CD4-positive, alpha-beta T cell treated with Interleukin-12 subunit alpha and Interleukin-12 subunit beta, for 1 hour (primary cell): ENCODE measurements at regions not wholly inside any gene's neighbourhood (a gene's known extent, or its start where the extent isn't known, plus 50 kb on each side); places are given as distances from the start of the nearest gene placed in this dataset.

Experiments used
- DNase-seq: peaks from one replicate; pipeline ENCODE4 v3.0.0-alpha.2; 2020

DNA sequence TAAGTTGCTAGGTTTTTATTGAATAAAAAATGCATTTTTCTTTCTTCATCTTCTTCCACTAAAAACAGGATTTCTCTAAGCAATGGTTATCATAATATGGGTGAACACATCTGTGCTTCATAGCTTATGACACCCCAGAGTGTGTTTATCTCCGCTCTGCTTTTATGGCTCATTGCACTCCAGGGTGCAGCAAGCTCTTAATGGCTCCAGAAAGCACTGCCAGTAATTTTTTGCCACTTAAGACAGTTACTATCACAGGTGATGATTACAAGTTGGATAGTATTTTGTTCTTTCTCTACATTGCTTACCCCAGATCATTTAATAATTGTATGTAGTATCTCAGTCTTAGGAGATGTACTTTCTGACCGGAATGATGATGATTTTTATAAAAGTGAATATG lies 239.3 kb upstream of the CDH20 start:
- DNase-seq: no peak

DNA sequence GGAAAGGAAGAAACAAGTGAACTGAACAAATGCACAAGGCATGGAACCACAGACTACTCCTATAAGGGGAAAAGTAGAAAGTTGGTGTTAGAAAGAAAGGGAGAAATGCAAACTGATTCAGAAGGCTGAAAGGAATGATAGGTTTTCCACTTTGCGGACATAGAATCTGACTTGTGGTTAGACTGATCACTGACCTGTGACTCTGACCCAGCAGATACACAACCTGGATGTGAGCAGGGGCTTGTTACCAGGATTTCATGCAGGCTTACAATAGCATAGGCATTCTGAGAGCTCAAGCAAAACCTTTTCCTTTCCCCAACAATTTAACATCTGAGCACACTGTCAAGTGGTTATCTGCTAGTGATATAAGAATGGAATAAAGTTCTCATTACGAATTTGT lies 237.0 kb upstream of the CDH20 start:
- no peak for DNase-seq

DNA sequence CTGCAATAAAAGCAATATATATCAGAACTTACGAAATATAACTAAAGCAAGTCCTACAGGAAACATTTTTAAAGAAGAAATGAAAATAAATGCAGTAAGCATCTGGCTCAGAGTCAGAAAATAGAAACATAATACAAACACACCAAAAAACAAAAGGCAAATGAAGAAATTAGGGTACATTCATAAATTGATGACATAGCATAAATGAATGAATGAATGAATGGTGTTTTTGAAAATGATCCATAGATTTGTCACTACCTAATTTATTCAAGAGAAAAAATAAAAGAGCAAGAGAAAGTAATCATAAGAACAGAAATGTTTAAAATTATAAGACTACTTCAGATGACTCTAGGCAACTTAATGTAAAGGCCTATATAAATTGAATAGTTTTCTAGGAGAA lies 226.1 kb upstream of the CDH20 start:
- no peak for DNase-seq

DNA sequence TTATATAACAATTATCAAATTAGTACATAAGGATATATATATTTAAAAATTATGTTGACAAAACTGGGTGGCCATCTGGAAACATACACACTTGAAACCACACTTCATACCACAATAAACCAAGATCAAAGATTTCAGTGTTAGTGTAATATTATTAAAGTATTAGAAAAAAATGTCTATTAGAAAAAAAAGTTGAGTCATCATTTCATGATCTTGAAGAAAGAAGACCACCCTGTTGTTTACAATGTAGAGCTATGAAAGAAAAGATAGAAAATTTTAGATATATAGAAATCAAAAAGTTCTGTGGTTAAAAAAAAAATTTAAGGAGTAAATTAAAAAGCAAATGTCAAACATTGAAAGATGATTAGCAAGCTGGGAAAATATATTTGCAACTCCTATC lies 224.5 kb upstream of the CDH20 start:
- DNase-seq: no peak

DNA sequence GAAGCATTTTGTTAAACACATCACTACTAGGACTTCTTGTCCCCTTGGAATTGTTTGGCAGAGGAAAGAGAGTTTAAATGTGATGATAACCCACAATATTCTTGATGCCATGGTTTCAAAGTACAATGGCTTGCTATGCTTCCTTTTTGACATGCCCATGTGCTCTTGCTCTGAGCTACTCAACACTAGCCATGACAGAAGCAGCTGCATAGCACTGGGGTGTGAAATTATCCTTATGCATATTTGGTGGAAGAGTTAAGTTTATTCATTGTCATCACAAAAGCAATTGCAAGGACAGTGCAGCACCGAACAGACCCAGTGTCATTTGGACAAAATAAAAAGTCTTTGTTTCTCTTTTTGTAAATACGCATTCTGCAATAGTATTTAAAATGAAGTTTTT lies 209.9 kb upstream of the CDH20 start:
- DNase-seq: no peak

DNA sequence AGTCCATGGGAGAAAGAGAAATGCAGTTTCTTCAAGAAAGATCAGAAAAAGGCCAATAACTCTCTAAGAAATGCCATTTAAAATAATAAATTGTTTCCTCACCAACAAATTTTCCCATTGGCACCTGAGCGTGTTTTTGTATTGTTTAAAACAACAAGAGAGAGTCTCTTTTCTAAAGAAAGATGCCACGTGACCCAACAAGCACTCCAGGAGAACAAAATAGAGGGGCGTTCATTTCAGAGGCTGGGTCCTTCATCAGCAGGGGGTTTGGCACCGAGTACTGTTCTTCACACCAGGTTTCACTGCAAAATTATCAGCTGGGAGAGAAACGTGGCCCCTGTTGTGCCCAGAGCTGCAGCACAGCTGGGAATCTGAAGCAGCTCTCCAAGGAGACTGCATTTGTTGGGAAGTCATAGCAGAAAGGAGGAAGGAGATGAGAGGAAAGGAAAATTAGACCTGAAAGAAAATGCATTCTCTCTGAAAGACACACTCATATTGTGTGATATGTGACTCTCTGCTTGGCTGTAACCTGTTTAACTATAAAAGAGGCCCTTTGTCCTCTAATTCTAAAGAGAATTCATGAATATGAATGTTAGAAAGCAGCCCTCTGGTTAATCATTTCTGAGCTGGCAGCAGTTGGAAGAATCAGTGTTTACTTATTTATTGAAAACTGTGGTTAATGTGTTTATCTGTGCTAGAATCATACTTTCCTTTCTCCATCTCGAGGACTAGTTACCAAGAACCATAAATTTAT lies 205.3 kb upstream of the CDH20 start:
- DNase-seq: no peak

DNA sequence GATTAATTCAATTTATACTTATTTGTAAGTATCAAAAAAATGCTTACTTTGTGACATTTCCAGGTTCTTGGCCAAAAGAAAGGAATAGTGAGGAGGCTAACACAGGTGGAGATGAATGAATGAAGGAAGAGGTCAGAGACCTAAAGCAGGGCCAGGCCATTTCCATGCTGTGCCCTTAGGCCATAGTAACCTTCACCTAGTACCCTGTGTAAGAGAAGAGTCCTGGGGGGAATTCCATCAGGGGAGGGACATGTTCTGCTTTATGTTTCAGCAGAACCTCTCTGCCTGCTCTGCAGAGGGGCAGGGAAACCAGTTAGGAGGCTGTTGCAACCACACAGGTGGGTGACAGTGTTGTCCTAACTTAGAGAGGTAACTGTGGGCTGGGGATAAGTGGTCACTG lies 204.2 kb upstream of the CDH20 start:
- DNase-seq: no peak

DNA sequence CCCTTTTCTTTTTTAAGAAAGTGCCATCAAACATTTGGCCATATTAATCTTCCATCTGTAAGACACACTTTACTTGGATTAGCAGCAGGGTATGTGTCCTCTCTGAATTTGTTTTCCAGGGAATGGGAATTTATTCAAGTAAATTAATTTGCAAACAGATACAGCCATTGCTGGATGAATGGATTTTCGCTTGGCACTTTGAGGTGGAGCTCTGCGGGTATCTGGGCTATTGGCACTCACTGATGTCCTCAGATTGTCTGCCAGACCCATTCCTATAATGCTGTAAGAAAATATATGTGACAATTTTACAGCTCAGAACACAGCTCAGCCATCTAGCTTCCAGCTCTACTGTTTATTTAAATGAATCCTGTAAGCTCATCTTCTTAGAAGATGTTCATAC lies 201.2 kb upstream of the CDH20 start:
- DNase-seq: no peak

DNA sequence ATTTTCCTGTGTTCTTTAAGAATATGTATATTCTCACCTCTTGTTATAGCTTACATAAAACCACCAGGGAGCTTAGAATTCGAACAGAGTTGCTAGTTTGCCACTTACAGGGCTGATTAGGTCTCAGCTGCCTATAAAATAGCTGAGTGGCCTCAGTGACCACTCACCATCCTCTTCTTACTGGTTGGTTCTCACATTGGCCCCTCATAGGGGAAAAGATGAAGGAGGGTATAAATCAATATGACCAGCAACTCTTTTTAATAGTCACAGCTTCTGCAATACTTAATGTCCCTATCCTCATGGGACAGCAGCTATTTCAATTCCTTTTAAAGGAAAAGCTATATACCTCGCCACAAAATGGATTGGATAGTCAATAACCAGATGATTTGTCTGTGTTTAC lies 199.4 kb upstream of the CDH20 start:
- DNase-seq: no peak

DNA sequence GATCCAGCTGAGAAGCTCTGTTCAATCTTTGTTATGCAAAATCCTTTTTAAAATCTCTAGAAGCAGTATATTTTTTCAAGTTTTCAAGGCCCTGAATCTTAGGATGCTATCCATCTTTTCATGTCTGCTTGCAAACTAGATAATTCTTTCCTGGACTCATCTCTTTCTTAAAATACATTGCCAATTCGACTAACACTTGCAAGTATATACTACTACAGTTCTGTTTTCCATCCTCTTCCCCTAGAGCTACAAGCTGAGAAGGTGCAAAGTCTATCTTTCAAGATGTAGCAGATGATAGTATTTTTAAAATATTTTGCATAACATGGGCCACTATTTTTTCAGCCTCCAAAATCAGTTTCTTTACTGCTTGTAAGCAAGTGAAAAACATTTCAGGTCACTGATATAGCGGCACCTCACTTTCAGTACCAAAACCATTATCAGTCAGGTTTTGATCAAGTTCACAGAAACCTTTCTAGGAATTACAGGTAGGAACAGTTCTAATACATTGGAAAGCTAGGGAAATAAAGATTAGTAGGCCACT lies 196.4 kb upstream of the CDH20 start:
- no peak for DNase-seq

DNA sequence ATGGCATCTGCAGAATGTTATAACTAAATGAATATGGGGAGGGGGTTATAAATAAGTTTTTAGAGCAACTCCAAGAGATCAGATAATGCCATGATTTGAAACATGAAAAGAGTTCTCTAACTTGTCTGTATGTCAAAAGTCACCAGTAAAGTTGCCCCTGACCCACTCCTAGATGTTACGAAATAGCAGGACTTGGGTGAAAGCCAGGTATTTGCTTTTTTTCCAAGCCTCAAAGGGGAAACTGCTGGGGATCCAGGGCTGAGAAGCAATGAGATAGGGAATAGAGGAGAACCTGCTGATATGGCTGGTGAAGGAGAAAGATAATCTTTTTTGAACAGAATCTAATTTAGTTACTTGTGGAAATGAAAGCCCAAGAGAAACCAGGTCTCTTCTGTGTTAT lies 191.5 kb upstream of the CDH20 start:
- no peak for DNase-seq

DNA sequence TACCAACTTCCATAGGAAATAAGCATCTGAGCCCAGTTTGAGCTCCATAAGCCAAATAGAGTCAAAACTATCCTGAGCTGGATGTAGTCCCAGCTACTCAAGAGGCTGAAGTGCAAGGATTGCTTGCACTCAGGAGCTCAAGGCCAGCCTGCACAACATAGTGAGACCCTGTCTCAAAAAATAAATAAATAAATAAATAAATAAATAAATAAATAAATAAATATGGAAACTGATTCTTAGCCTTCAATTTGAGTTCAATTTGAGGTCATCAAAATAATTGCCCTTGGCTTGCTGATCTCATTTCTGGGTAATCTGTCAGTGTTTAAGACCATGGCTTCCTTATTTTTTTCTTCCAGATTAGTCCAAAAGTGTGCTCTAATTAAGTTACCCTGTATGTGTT lies 184.9 kb upstream of the CDH20 start:
- no peak for DNase-seq

DNA sequence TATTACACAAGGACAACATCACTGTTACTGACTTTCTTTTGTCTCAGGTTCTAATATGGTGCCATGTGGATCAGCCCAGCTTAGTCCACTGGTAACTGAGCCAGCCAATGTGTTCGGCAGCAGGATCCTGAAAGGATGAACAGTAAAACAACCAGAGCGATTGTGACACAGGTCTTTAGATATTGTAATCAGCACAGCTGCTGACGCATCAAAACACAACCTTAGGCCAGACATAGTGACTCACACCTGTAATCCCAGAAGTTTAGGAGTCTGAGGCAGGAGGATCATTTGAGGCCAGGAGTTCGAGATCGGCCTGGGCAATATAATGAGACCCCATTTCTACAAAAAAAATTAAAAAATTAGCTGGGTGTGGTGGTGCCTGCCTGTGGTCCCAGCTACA lies 183.4 kb upstream of the CDH20 start:
- no peak for DNase-seq

DNA sequence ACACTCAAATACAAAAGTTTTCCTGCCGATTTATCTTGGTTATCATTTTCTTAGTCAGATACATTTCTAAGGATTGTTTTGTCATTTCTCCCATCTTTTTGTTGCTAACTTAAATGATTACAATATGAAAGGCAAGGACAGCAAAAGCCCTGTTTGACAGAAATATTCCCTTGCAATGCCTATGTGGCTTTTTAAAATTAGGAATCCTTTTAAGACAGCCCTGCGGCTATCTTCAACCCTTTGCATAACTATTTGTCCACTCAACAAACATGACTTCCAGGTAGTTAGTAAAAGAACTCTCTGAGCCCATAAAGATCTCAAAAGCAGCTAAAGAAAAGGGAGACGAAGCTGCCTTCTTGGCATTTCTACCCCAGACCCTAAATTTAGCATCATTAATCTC lies 179.7 kb upstream of the CDH20 start:
- DNase-seq: no peak

DNA sequence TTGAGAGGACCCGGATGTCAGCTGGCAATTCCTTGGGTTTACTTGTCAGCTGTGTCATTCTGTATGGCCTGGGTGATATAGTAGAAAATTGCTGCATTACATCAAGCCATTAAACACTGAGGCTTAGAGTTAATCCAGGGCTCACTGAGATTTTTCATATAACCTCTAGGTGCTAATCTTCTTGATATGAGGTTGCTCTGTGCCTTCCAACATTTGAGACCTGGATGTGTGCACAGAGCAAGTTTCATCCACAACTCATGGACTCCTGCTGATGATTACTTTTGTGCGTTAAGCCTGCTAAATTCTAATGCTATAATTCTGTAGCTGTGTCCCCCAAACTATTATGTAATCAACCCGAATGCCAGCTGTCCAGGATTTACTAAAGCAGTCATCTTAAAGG lies 178.4 kb upstream of the CDH20 start:
- DNase-seq: no peak

DNA sequence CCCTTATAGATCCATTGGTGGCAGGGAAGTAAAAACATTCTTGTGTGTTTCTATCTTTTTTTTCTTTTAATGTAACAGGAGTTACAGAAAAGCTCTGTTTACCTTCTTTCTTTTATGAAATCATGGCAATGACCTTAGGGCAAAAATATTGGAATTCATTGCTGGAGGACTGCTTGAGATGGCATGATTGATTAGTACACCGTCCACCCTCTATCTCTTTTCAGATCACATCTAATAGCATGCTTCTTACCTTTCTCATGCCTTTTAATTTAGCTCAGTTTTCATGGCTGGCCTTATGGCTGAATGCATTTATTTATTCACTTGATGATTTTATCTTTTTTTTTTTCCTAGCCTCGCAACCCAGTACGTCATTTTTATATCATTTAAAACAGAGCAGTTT lies 177.6 kb upstream of the CDH20 start:
- no peak for DNase-seq

DNA sequence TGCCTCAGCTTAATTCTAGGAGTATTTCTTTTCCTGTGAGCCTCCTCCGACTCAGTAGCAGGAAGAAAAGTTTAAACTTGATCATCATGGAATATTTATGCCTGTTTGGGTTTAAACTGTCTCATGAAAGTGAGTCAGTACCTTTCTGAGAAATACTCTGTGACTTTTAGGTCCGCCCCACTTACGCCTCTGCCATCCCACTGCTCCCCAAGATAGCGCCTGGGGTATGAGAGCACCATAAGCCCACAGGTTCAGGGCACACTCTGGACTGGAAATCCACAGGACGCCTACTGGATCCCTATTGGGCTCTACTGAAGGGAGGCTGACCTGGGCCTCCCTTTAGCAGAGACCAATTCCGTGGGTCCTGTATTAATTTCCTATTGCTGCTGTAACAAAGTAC lies 175.8 kb upstream of the CDH20 start:
- DNase-seq: no peak

DNA sequence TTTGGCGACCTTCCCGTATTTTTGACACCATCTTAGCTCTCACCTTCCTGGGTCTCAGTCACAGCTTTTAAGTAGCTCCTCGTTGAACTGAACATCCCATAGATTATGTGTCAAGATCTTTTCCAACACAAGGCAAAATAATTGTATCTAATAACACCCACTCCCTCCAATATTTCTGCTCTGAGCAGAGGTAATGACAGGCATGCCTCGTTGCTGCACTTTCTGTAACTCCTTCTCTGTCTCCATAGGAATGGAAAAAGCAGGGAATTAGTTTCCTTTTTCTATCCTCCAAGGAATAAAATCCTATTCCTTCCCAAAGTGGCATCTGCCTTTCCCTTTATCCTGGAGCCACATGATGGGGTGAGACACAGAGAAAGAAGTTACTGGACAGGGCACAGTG lies 174.0 kb upstream of the CDH20 start:
- no peak for DNase-seq

DNA sequence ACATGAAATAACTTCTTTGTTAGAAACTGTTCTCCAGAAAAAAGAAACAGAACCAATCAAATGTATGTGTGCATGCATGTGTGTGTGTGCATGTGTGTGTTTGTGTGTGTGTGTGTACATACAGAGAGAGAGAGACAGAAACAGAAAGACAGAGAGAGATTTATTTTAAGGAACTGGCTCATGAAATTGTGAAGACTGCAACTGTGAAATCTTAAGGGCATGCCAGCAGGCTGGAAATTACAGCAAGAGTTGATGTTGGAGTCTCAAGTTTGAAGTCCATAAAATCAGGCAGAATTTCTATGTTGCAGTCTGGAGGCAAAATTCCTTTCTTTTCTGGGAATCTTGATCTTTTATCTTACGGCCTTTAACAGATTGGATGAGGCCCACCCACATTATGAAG lies 168.9 kb upstream of the CDH20 start:
- no peak for DNase-seq

DNA sequence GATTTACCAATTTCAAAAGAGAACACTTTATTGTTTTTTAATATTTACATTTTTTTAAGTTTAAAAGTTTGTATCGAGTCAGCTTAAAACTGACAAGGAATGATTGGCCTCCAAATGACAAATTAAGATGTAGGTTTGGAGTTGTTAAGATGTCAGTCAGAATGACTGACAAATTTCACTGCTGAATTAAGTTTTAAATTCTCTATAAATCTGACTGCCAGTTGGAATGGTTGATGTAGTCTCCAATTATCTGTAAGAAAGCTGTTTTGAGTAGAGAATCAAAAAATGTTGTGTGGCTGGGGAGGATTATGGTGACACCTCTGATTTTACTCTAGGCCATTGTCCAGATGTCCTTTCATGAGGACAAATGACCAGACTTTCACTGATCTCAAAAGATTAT lies 165.3 kb upstream of the CDH20 start:
- no peak for DNase-seq

DNA sequence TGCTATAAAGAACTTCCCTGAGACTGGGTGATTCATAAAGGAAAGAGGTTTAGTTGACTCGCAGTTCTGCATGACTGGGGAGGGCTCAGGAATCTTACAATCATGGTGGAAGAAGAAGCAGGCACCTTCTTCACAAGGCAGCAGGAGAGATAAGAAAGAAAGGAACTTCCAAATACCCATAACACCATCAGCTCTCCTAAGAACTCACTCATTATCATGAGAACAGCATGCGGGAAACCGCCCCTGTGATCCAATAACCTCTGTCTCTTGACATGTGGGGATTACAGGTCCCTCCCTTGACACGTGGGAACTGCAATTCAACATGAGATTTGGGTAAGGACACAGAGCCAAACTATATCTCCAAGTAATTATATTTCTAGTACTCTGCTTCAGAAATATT lies 163.8 kb upstream of the CDH20 start:
- DNase-seq: no peak

DNA sequence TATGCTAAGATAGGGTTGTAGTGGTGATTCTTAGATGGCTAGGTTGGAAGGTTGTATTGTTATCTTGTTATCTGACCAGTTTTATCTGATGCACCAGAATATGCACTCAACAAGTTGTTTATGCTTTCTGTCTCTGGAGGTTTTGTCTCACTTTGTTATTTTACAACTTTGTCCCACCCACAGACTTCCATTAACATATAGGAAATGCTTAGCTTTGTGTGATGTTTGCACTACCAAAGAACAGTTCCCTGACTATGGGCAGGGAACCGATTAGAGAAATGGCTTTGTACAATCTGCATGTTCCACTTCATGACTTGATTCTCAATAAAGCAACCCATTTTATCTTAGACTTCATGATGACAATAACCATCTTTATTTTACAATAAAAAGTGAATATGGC lies 160.6 kb upstream of the CDH20 start:
- DNase-seq: no peak

DNA sequence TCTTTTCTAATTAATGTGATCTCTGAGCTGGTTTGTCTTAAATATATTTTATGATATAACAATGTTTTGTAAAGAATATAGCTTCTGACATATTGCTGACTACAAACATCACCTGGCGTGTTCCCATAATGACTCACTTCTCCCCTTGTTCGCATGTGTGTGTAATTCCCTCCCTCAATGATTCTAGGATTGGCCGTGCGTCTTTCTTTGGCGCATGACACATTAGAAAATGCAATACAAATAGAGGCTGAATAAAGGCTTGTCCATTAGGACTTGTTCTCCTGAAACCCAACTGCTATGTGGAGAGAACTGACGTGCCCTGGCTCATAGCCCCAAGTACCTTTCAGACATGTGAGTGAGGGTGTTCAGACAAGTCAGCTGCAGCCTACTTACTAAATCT lies 159.7 kb upstream of the CDH20 start:
- no peak for DNase-seq

DNA sequence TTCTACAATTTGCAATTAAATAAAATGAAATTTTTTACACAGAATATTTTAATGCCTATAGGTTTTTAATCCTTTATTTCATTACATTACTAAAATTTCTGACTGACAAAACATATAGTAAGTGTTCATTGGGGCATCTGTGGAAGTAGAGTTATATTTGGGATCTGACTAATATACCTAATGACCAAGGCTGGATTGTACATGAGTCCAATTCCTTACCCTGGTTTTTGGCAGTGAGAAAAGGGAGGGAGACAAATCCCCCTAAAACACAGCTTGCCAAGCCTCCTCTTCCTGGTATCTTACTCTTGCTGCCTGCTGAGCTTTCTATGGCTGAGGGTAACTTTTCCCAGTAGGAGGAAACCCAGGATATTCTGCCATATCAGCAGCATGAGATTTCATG lies 149.4 kb upstream of the CDH20 start:
- no peak for DNase-seq

DNA sequence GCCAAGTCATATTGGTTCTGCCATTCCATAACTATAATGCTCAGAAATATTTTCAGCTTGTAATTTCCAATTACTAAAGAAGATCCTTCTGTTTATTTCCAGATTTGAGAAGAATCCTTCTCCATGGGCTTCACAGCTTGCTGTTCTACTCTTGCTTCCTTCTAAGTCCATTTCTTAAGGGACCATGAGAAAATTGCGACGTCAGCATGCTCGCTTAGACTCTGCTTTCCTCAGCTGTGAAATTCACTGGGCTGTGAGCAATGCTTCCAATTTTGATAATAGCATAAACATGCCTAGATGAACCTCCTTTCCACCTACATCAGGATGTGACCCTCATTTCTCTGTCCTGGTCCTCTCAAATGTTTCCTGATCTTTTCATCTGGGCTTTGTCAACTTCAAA lies 145.3 kb upstream of the CDH20 start:
- DNase-seq: no peak

DNA sequence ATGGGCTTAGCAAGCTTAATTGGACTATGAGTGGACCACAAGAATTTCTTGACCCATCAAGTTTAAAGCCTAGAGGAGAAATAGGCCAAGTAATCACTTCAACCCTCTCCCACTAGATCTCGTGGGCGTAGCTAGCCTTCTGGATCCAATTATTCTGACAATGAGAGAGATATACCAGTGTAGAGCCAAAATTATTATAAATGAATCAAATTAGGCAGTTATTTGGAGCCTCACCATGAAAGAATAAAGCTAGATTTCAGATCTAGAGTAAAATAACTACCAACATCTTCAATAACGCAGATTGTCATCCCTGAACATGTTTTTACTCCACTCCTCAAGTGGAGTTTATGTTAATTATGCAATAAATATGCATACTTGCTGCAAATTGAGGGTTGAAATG lies 143.9 kb upstream of the CDH20 start:
- no peak for DNase-seq
